Liver (tissue), 8 donors: ENCODE measurements at regions not wholly inside any gene's neighbourhood (a gene's known extent, or its start where the extent isn't known, plus 50 kb on each side); places are given as distances from the start of the nearest gene placed in this dataset.
"Not testable (repeated sequence)": the region's sequence is repeated elsewhere in the genome, so short reads cannot be mapped to it uniquely, and the experiment has no call there.

Experiments
- DNase-seq: peaks from one replicate; pipeline ENCODE4 v3.0.0-alpha.2; 2017; ENCODE audit warnings: low spot score
- H3K27ac ChIP-seq, 2 donors: one replicate each; pipeline ENCODE4 v1.7.0; 2013; ENCODE audit warnings: inconsistent platforms in 2 of 2, low read length in 2 of 2, control low read depth in 1 of 2, low read depth in 1 of 2, mild to moderate bottlenecking in 1 of 2
- H3K27me3 ChIP-seq, 4 donors: one replicate each; pipeline versions ENCODE4 v1.6.1 to v1.7.0; 2013; ENCODE audit warnings: low read length in 3 of 4, inconsistent platforms in 1 of 4, mild to moderate bottlenecking in 1 of 4, moderate library complexity in 1 of 4; ENCODE audit not compliant: control insufficient read depth in 4 of 4, insufficient read depth in 4 of 4
- H3K36me3 ChIP-seq, 4 donors: one replicate each; pipeline versions ENCODE4 v1.6.1 to v1.7.0; 2013; ENCODE audit warnings: low read length in 3 of 4, mild to moderate bottlenecking in 3 of 4, low read depth in 1 of 4, moderate library complexity in 1 of 4; ENCODE audit not compliant: control insufficient read depth in 4 of 4, insufficient read depth in 3 of 4
- H3K4me1 ChIP-seq, 4 donors: one replicate each; pipeline versions ENCODE4 v1.6.1 to v1.7.0; 2013; ENCODE audit warnings: low read length in 3 of 4, mild to moderate bottlenecking in 3 of 4, moderate library complexity in 1 of 4; ENCODE audit not compliant: control insufficient read depth in 4 of 4, insufficient read depth in 4 of 4
- H3K4me3 ChIP-seq, 3 donors: one replicate each; pipeline versions ENCODE4 v1.6.1 to v1.7.0; 2013; ENCODE audit warnings: low read length in 3 of 3, control low read depth in 1 of 3, low read depth in 1 of 3, mild to moderate bottlenecking in 1 of 3
- H3K9ac ChIP-seq, 2 donors: one replicate each; pipeline ENCODE4 v1.7.0; 2013; ENCODE audit warnings: low read length in 2 of 2, mild to moderate bottlenecking in 2 of 2, moderate library complexity in 2 of 2, control low read depth in 1 of 2, low read depth in 1 of 2
- H3K9me3 ChIP-seq, 4 donors: one replicate each; pipeline versions ENCODE4 v1.6.1 to v1.7.0; 2013; ENCODE audit warnings: low read length in 3 of 4; ENCODE audit not compliant: control insufficient read depth in 4 of 4
- ATF3 ChIP-seq: IDR thresholded peaks from 2 replicates; pipeline ENCODE4 v1.6.1; 2016; ENCODE audit warnings: antibody characterized with exemption
- EGR1 ChIP-seq, 2 donors: IDR thresholded peaks; 2 replicates each; pipeline ENCODE4 v1.6.1; 2016 to 2018; ENCODE audit warnings: antibody characterized with exemption in 2 of 2, low read depth in 2 of 2
- FOXA1 ChIP-seq: IDR thresholded peaks from 2 replicates; pipeline ENCODE4 v1.6.1; 2016; ENCODE audit warnings: antibody characterized with exemption
- FOXA2 ChIP-seq: IDR thresholded peaks from 2 replicates; pipeline ENCODE4 v1.6.1; 2016; ENCODE audit warnings: antibody characterized with exemption
- GABPA ChIP-seq, 2 donors: IDR thresholded peaks in 1 of 2; conservative IDR thresholded peaks in 1 of 2; 2 replicates each; pipeline ENCODE4 v1.6.1; 2016; ENCODE audit warnings: antibody characterized with exemption in 2 of 2, mild to moderate bottlenecking in 1 of 2, moderate library complexity in 1 of 2
- NR2F2 ChIP-seq: IDR thresholded peaks from 2 replicates; pipeline ENCODE4 v1.6.1; 2016; ENCODE audit warnings: antibody characterized with exemption
- RAD21 ChIP-seq, 2 donors: IDR thresholded peaks; 2 replicates each; pipeline ENCODE4 v1.6.1; 2016; ENCODE audit warnings: antibody characterized with exemption in 2 of 2, mild to moderate bottlenecking in 2 of 2
- RXRA ChIP-seq, 2 donors: IDR thresholded peaks; 2 replicates each; pipeline ENCODE4 v1.6.1; 2017 to 2018; ENCODE audit warnings: antibody characterized with exemption in 2 of 2, mild to moderate bottlenecking in 1 of 2
- SP1 ChIP-seq: IDR thresholded peaks from 2 replicates; pipeline ENCODE4 v1.6.1; 2018; ENCODE audit warnings: antibody characterized with exemption, mild to moderate bottlenecking
- TAF1 ChIP-seq: conservative IDR thresholded peaks from 2 replicates; pipeline ENCODE4 v1.6.1; 2016; ENCODE audit warnings: antibody characterized with exemption, mild to moderate bottlenecking
- YY1 ChIP-seq: IDR thresholded peaks from 2 replicates; pipeline ENCODE4 v1.6.1; 2016; ENCODE audit warnings: antibody characterized with exemption, mild to moderate bottlenecking
- ZBTB33 ChIP-seq: IDR thresholded peaks from 2 replicates; pipeline ENCODE4 v1.6.1; 2016; ENCODE audit warnings: antibody characterized with exemption
- WGBS: extraction: QIAGEN DNeasy Blood & Tissue Kit; methylation state at CpG from one replicate; pipeline ENCODE4 v1.1.7; 2013; 5-methylcytosine and 5-hydroxymethylcytosine counted together
- TF ChIP-seq, protein P1 (sequence below): IDR thresholded peaks from 2 replicates; pipeline ENCODE4 v1.6.1; 2016; ENCODE audit warnings: antibody characterized with exemption, mild to moderate bottlenecking
- TF ChIP-seq, protein P2 (sequence below): fragments of 150-350 bp; IDR thresholded peaks from 2 replicates; pipeline ENCODE4 v1.5.1; 2017; ENCODE audit warnings: improper control_type of control experiment, low read depth, low read length; ENCODE audit not compliant: missing input control
- TF ChIP-seq, protein P3 (sequence below): IDR thresholded peaks from 2 replicates; pipeline ENCODE4 v1.6.1; 2016; ENCODE audit warnings: antibody characterized with exemption
- donor health status: healthy.
- donor health status: healthy.
- donor health status: healthy.
- donor health status: healthy.
- donor health status: healthy.

DNA sequence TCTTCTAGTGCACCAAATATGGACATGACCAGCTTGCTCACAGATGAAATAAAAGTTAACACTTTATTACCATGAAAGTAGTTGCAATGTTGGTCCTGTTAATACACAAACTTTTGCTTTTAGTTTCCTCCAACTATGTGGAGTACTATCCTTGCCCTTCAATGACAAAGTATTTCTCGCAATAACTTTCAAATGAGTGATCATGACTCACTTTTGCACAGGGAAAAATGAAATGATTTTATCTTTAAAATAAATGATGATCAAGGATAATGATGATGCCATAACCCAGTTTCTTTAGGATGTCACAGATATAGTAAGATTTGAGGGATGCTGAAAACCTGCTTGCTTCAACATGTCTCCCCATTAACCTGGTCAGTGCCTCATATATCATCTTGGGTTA lies 254.0 kb upstream of the KITLG start (continued):
- TF ChIP-seq, protein P1, sequence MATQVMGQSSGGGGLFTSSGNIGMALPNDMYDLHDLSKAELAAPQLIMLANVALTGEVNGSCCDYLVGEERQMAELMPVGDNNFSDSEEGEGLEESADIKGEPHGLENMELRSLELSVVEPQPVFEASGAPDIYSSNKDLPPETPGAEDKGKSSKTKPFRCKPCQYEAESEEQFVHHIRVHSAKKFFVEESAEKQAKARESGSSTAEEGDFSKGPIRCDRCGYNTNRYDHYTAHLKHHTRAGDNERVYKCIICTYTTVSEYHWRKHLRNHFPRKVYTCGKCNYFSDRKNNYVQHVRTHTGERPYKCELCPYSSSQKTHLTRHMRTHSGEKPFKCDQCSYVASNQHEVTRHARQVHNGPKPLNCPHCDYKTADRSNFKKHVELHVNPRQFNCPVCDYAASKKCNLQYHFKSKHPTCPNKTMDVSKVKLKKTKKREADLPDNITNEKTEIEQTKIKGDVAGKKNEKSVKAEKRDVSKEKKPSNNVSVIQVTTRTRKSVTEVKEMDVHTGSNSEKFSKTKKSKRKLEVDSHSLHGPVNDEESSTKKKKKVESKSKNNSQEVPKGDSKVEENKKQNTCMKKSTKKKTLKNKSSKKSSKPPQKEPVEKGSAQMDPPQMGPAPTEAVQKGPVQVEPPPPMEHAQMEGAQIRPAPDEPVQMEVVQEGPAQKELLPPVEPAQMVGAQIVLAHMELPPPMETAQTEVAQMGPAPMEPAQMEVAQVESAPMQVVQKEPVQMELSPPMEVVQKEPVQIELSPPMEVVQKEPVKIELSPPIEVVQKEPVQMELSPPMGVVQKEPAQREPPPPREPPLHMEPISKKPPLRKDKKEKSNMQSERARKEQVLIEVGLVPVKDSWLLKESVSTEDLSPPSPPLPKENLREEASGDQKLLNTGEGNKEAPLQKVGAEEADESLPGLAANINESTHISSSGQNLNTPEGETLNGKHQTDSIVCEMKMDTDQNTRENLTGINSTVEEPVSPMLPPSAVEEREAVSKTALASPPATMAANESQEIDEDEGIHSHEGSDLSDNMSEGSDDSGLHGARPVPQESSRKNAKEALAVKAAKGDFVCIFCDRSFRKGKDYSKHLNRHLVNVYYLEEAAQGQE, result no peak
- TF ChIP-seq GABPA (IDR thresholded peaks at IDR 0.05 in 1 of 2, conservative IDR thresholded peaks at IDR 0.05 in 1 of 2), result no peak
- TF ChIP-seq NR2F2, result no peak

DNA sequence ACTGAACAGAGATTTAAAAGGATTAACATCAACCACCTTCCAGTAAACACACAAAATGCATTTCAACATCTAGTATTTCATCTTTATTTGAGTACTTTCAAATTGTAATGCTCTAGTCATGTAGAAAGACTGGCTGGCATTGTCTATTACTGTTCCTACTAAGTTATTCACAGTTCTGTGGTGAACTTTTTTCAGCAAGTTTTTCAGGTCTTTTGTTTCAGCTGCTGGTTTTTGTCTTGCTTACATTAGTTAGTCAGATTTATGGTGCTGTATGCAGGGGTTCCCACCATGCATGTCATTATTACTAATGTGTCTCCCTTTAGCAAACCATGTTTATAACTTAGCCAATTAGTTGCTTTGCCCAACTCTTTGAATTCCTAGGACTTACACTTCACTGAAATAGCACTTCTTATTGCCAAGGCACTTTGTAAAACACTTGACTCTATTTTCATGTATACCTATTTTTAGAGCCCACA lies 253.4 kb upstream of the KITLG start:
- Histone ChIP-seq H3K9me3 (peaks cover 0 to 2% (median under 1%) of the 10 kb centered on the region in 4 donors), H3K4me3 (no peak overlapping the region), H3K27ac (no peak overlapping the region), H3K9ac (no peak overlapping the region), H3K4me1 (no peaks in the 10 kb centered on the region), H3K27me3 (no peaks in the 10 kb centered on the region), H3K36me3 (no peaks in the 10 kb centered on the region)
- TF ChIP-seq ATF3, result no peak
- TF ChIP-seq SP1, result no peak
- no peak for TF ChIP-seq EGR1 (IDR thresholded peaks at IDR 0.05; ENCODE audit: low read depth in 2 of 2)
- TF ChIP-seq, protein P2, sequence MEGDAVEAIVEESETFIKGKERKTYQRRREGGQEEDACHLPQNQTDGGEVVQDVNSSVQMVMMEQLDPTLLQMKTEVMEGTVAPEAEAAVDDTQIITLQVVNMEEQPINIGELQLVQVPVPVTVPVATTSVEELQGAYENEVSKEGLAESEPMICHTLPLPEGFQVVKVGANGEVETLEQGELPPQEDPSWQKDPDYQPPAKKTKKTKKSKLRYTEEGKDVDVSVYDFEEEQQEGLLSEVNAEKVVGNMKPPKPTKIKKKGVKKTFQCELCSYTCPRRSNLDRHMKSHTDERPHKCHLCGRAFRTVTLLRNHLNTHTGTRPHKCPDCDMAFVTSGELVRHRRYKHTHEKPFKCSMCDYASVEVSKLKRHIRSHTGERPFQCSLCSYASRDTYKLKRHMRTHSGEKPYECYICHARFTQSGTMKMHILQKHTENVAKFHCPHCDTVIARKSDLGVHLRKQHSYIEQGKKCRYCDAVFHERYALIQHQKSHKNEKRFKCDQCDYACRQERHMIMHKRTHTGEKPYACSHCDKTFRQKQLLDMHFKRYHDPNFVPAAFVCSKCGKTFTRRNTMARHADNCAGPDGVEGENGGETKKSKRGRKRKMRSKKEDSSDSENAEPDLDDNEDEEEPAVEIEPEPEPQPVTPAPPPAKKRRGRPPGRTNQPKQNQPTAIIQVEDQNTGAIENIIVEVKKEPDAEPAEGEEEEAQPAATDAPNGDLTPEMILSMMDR, result no peak
- TF ChIP-seq FOXA1, result no peak
- TF ChIP-seq YY1, result no peak
- TF ChIP-seq RXRA (IDR thresholded peaks at IDR 0.05), result no peak
- no peak for TF ChIP-seq RAD21 (IDR thresholded peaks at IDR 0.05)
- TF ChIP-seq ZBTB33, result no peak
- TF ChIP-seq, protein P3, sequence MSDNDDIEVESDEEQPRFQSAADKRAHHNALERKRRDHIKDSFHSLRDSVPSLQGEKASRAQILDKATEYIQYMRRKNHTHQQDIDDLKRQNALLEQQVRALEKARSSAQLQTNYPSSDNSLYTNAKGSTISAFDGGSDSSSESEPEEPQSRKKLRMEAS, result no peak
- no peak for TF ChIP-seq FOXA2
- TF ChIP-seq TAF1, result no peak
- no peak for TF ChIP-seq GABPA (IDR thresholded peaks at IDR 0.05 in 1 of 2, conservative IDR thresholded peaks at IDR 0.05 in 1 of 2)
- DNase-seq, result no peak

DNA sequence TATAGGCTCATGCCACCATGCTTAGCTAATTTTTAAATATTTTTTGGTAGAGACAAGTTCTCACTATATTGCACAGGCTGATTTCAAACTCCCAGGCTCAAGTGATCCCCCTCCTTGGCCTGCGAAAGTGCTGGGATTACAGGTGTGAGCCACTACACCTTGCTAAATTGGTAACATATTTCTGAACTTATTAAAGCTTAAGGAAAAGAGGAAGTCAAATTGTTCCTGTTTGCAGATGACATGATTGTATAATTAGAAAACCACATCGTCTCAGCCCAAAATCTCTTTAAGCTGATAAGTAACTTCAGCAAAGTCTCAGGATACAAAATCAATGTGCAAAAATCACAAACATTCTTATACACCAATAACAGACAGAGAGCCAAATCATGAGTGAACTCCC lies 248.3 kb upstream of the KITLG start:
- H3K27me3 ChIP-seq, DNase-seq, H3K36me3 ChIP-seq, H3K4me1 ChIP-seq, H3K9ac ChIP-seq, H3K4me3 ChIP-seq, H3K27ac ChIP-seq, H3K9me3 ChIP-seq: not testable (repeated sequence)
- 75% methylated on average over 2 of the region's 2 CpGs for WGBS
